ENCODE measurements at regions not wholly inside any gene's neighbourhood (a gene's known extent, or its start where the extent isn't known, plus 50 kb on each side); places are given as distances from the start of the nearest gene placed in this dataset.

DNA sequence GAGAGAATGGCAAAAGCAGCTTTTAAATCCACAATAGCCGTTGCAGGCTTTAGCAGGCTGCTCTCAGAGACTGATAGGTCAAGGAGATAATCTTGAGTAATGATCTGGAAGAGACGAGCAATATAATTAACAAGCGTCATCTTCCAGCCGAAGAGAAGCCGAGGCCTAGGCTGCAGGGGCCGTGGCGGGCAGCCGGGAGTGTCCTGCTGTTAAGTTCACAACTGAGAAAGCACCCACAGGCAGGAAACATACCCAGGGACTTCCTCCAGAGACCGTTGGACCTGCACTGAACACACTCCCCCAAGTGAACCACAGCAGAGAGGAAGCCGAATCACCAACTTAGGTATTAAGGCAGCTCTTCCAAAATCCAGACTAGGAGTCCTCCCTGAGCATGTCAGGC is 182.3 kb downstream of the IRX2 start:
- DNase-seq (ENCODE audit: low spot score): no peak
- Histone ChIP-seq H3K9ac (no peak overlapping the region), H3K4me1 (peaks cover 7% of the 10 kb centered on the region), H4K20me1 (ENCODE audit: low read depth) (no peaks in the 10 kb centered on the region), H3K9me3 (ENCODE audit: low read depth) (no peaks in the 10 kb centered on the region), H3K36me3 (no peaks in the 10 kb centered on the region), H3K27ac (no peak overlapping the region), H2AFZ (replicated peaks) (no peak overlapping the region), H3F3A (ENCODE audit: low read depth) (no peaks in the 10 kb centered on the region), H3K27me3 (no peaks in the 10 kb centered on the region), H3K79me2 (ENCODE audit: low read depth) (no peaks in the 10 kb centered on the region), H3K4me2 (no peak overlapping the region), H3K4me3 (no peak overlapping the region)
- Mint-ChIP-seq H3K27ac (peak overlapping the region; percentile 20), H3K9me3 (peaks cover 20% of the 10 kb centered on the region), H3K27me3 (ENCODE audit: insufficient read depth, low read depth) (peaks cover 10% of the 10 kb centered on the region), H3K4me1 (peaks cover 33% of the 10 kb centered on the region), H3K4me3 (no peak overlapping the region), H3K36me3 (no peaks in the 10 kb centered on the region)
- TF ChIP-seq EZH2phosphoT487 (IDR thresholded peaks at IDR 0.05): no peak
- no peak for TF ChIP-seq EZH2 (IDR thresholded peaks at IDR 0.05)
- TF ChIP-seq, protein P1, sequence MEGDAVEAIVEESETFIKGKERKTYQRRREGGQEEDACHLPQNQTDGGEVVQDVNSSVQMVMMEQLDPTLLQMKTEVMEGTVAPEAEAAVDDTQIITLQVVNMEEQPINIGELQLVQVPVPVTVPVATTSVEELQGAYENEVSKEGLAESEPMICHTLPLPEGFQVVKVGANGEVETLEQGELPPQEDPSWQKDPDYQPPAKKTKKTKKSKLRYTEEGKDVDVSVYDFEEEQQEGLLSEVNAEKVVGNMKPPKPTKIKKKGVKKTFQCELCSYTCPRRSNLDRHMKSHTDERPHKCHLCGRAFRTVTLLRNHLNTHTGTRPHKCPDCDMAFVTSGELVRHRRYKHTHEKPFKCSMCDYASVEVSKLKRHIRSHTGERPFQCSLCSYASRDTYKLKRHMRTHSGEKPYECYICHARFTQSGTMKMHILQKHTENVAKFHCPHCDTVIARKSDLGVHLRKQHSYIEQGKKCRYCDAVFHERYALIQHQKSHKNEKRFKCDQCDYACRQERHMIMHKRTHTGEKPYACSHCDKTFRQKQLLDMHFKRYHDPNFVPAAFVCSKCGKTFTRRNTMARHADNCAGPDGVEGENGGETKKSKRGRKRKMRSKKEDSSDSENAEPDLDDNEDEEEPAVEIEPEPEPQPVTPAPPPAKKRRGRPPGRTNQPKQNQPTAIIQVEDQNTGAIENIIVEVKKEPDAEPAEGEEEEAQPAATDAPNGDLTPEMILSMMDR (IDR thresholded peaks at IDR 0.05): no peak

DNA sequence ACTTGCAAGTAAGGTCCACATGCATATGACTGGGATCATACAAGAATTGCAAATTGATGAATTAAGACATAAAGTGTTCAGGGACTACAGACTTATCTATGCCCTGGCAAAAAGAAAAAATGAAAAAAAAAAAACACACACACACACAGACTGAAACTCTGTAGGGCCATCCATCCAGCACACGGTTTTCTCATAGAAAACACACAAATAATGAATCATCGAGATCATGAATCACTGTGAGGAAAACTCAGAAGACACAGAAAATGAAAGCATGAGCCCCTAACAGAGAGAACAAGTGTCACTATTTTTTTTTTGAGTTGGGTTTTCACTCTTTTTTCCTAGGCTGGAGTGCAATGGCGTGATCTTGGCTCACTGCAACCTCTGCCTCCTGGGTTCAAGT is 185.2 kb downstream of the IRX2 start:
- peaks cover 12% of the 10 kb centered on the region for H3K27me3 Mint-ChIP-seq (ENCODE audit: insufficient read depth, low read depth)
- Histone ChIP-seq H3F3A (ENCODE audit: low read depth) (no peaks in the 10 kb centered on the region), H3K9me3 (ENCODE audit: low read depth) (no peaks in the 10 kb centered on the region)

DNA sequence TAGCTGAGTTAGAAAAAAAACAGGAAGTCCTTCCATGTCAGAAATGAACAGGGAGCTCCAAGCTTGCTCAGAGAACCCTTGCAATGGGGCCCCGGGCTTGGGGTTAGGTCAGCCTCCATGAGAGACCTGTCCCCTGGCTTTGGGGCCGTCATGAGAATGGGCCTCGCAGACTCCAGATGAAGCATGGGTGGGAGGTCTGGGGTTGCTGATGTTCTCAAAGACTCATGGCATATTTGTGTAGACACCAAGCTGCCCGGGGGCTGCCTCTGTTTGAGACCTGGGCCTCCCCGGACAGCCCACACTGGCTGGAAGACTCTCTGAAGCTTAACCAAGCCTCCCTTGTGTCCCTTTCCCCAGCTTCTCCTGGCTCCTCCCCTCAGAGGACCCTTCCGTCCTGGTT is 186.3 kb downstream of the IRX2 start:
- H3K27me3 Mint-ChIP-seq (ENCODE audit: insufficient read depth, low read depth): peaks cover 9% of the 10 kb centered on the region

More for the DNA sequence above, 185.2 kb downstream of the IRX2 start:
- Histone ChIP-seq H2AFZ (replicated peaks) (no peak overlapping the region), H3K4me2 (no peak overlapping the region), H3K9ac (no peak overlapping the region), H3K79me2 (ENCODE audit: low read depth) (no peaks in the 10 kb centered on the region), H3K36me3 (no peaks in the 10 kb centered on the region), H3K27ac (no peak overlapping the region), H3K4me1 (peaks cover 7% of the 10 kb centered on the region), H3K27me3 (no peaks in the 10 kb centered on the region), H4K20me1 (ENCODE audit: low read depth) (no peaks in the 10 kb centered on the region), H3K4me3 (no peak overlapping the region)
- TF ChIP-seq EZH2 (IDR thresholded peaks at IDR 0.05) (no peak), EZH2phosphoT487 (IDR thresholded peaks at IDR 0.05) (no peak)
- TF ChIP-seq, protein P1 (IDR thresholded peaks at IDR 0.05): no peak
- no peak for DNase-seq (ENCODE audit: low spot score)
- Mint-ChIP-seq H3K4me1 (peaks cover 28% of the 10 kb centered on the region), H3K27ac (no peak overlapping the region), H3K36me3 (no peaks in the 10 kb centered on the region), H3K4me3 (no peak overlapping the region), H3K9me3 (peaks cover 18% of the 10 kb centered on the region)

More for the DNA sequence above, 186.3 kb downstream of the IRX2 start:
- Histone ChIP-seq H3K9ac (no peak overlapping the region), H4K20me1 (ENCODE audit: low read depth) (no peaks in the 10 kb centered on the region), H3K36me3 (no peaks in the 10 kb centered on the region), H3F3A (ENCODE audit: low read depth) (no peaks in the 10 kb centered on the region), H3K4me2 (no peak overlapping the region), H3K79me2 (ENCODE audit: low read depth) (no peaks in the 10 kb centered on the region), H3K9me3 (ENCODE audit: low read depth) (no peaks in the 10 kb centered on the region), H2AFZ (replicated peaks) (no peak overlapping the region), H3K4me1 (no peaks in the 10 kb centered on the region), H3K27me3 (no peaks in the 10 kb centered on the region), H3K4me3 (no peak overlapping the region), H3K27ac (no peak overlapping the region)
- Mint-ChIP-seq H3K4me3 (no peak overlapping the region), H3K9me3 (peaks cover 21% of the 10 kb centered on the region), H3K27ac (no peak overlapping the region), H3K36me3 (no peaks in the 10 kb centered on the region), H3K4me1 (peaks cover 17% of the 10 kb centered on the region)
- TF ChIP-seq, protein P1 (IDR thresholded peaks at IDR 0.05): no peak
- TF ChIP-seq EZH2phosphoT487 (IDR thresholded peaks at IDR 0.05) (no peak), EZH2 (IDR thresholded peaks at IDR 0.05) (no peak)
- DNase-seq (ENCODE audit: low spot score): no peak

All from neural progenitor cell (in vitro differentiated cells).